Neural crest cell (in vitro differentiated cells): ENCODE measurements at regions not wholly inside any gene's neighbourhood (a gene's known extent, or its start where the extent isn't known, plus 50 kb on each side); places are given as distances from the start of the nearest gene placed in this dataset.
"Not testable (repeated sequence)": the region's sequence is repeated elsewhere in the genome, so short reads cannot be mapped to it uniquely, and the experiment has no call there.

Experiments used
- DNase-seq: peaks from one replicate; pipeline ENCODE4 v3.0.0; 2021; ENCODE audit warnings: low read depth, mixed read lengths, low spot score
- H3K27ac Mint-ChIP-seq: one replicate; pipeline ENCODE4 v1.8.0; 2021; ENCODE audit warnings: mild to moderate bottlenecking, mixed read lengths; ENCODE audit not compliant: unreplicated experiment
- H3K27me3 Mint-ChIP-seq: 2 replicates; pipeline ENCODE4 v1.8.0; 2021; ENCODE audit warnings: low read depth, mild to moderate bottlenecking, mixed read lengths
- H3K36me3 Mint-ChIP-seq: 2 replicates; pipeline ENCODE4 v1.8.0; 2021; ENCODE audit warnings: low read depth, mild to moderate bottlenecking, mixed read lengths
- H3K4me1 Mint-ChIP-seq: 2 replicates; pipeline ENCODE4 v1.8.0; 2021; ENCODE audit warnings: mixed read lengths
- H3K4me3 Mint-ChIP-seq: one replicate; pipeline ENCODE4 v1.8.0; 2021; ENCODE audit warnings: mild to moderate bottlenecking, mixed read lengths
- H3K9me3 Mint-ChIP-seq: 2 replicates; pipeline ENCODE4 v1.8.0; 2021; ENCODE audit warnings: mixed read lengths
- TF ChIP-seq, protein P1 (sequence below): fragments of 200-600 bp; sonication (generic); conservative IDR thresholded peaks from 2 replicates; pipeline ENCODE4 v1.5.0; 2021; ENCODE audit warnings: antibody characterized with exemption, mild to moderate bottlenecking

DNA sequence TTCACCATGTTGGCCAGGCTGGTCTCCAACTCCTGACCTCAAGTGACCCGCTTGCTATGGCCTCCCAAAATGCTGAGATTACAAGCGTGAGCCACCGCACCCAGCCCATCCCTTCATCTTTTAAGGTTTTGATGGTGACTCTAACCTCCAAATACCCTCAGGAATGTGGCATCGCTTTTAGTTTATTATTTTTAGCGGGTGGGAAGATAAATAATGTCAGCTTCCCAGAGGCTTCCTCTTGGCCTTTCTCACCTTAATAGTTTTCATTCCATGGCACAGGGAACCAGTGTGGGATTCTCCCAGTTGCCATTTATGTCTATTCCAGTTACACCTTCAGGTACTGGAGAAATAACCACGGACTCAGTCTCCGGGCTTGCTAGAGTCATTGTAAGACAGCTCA, 92.1 kb upstream of the LRRN2 start:
- Mint-ChIP-seq H3K4me3 (no peak overlapping the region), H3K27me3 (peaks cover 22% of the 10 kb centered on the region), H3K9me3 (no peaks in the 10 kb centered on the region), H3K4me1 (no peaks in the 10 kb centered on the region), H3K27ac (no peak overlapping the region), H3K36me3 (no peaks in the 10 kb centered on the region)
- TF ChIP-seq, protein P1, sequence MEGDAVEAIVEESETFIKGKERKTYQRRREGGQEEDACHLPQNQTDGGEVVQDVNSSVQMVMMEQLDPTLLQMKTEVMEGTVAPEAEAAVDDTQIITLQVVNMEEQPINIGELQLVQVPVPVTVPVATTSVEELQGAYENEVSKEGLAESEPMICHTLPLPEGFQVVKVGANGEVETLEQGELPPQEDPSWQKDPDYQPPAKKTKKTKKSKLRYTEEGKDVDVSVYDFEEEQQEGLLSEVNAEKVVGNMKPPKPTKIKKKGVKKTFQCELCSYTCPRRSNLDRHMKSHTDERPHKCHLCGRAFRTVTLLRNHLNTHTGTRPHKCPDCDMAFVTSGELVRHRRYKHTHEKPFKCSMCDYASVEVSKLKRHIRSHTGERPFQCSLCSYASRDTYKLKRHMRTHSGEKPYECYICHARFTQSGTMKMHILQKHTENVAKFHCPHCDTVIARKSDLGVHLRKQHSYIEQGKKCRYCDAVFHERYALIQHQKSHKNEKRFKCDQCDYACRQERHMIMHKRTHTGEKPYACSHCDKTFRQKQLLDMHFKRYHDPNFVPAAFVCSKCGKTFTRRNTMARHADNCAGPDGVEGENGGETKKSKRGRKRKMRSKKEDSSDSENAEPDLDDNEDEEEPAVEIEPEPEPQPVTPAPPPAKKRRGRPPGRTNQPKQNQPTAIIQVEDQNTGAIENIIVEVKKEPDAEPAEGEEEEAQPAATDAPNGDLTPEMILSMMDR, result no peak
- no peak for DNase-seq

DNA sequence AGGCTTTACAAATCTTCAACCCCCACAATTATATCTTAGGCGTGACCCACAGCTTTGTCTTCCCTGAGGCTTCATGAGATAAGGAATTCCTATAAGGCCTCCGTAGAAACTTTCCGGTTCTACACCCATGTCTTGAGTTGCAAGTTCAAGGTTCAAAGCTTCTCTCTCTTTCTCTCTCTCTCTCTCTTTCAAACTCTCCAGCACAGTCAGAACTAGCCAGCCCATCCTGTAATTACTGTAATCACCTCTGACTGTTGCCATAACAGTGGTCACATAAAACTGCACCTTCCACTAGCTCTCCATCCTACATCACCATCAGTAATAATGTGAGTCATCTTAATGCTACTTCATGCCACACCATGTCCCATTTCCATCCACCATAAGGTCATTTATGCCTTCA, 90.0 kb upstream of the NFASC start:
- Mint-ChIP-seq H3K4me3 (no peak overlapping the region), H3K4me1 (no peaks in the 10 kb centered on the region), H3K27me3 (peaks cover 27% of the 10 kb centered on the region), H3K9me3 (no peaks in the 10 kb centered on the region), H3K27ac (no peak overlapping the region), H3K36me3 (no peaks in the 10 kb centered on the region)
- DNase-seq, result no peak
- TF ChIP-seq, protein P1, result no peak

DNA sequence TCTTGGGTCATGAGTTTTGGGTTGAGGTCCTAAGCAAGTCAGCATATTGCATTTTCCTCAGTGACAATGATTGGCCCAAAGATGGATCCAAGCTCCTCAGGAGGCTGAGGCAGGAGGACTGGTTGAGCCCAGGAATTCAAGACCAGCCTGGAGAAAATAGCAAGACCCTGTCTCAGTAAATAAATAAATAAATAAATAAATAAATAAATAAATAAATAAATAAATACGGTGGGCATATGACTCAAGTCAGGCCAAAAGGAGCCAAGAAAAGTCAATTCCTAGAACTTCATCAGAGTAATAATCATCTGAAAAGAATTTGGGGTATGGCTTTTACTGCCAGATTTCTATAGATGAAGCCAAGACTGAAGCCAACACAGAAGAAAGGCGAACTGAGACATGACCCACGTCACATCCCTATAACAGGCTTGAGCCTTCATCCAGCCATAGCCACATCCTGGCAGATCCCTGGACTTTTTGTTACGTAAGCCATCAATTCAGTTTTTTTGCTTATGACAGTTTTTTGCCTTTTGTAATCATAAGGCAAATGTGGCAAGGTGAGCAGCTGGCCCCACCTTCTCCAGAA, 88.5 kb upstream of the NFASC start:
- H3K36me3 Mint-ChIP-seq, result no peaks in the 10 kb centered on the region
- no peak overlapping the region for H3K27ac Mint-ChIP-seq
- H3K27me3 Mint-ChIP-seq, result peaks cover 40% of the 10 kb centered on the region
- TF ChIP-seq, protein P1, result no peak
- DNase-seq, result no peak
- no peaks in the 10 kb centered on the region for H3K4me1 Mint-ChIP-seq
- H3K4me3 Mint-ChIP-seq, result no peak overlapping the region
- H3K9me3 Mint-ChIP-seq, result no peaks in the 10 kb centered on the region

DNA sequence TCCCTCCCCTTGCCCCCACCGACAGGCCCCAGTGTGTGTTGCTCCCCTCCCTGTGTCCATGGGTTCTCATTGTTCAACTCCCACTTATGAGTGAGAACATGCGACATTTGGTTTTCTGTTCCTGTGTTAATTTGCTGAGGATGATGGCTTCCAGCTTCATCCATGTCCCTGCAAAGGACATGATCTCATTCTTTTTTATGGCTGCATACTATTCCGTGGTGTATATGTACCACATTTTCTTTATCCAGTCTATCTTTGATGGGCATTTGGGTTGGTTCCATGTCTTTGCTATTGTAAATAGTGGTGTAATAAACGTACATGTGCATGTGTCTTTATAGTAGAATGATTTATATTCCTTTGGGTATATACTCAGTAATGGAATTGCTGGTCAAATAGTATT, 85.6 kb upstream of the NFASC start:
- H3K36me3 Mint-ChIP-seq, H3K27ac Mint-ChIP-seq, H3K9me3 Mint-ChIP-seq, DNase-seq, H3K4me1 Mint-ChIP-seq, H3K4me3 Mint-ChIP-seq: not testable (repeated sequence)
- peaks cover 62% of the 10 kb centered on the region for H3K27me3 Mint-ChIP-seq

DNA sequence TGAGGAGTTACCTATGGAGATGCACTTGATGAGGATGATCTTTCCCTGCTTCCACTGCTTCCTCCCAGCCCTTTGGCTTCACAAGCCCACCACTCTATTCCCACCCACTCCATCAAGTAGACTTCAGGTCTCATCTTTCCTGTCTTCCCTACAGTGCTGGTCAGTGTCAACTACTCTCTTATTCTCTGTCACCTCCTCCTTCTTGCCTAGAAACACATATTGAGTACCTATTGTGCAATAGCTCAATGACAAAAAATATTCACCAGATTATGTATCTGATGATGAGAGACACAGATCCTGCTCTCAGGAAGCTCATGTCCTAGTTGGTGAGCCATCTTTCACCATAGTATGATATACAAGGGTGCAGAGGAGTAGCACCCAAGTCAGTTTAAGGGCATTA, 82.2 kb upstream of the NFASC start:
- H3K4me1 Mint-ChIP-seq, result no peaks in the 10 kb centered on the region
- peaks cover 61% of the 10 kb centered on the region for H3K27me3 Mint-ChIP-seq
- H3K9me3 Mint-ChIP-seq, result no peaks in the 10 kb centered on the region
- TF ChIP-seq, protein P1, result no peak
- H3K27ac Mint-ChIP-seq, result no peak overlapping the region
- H3K36me3 Mint-ChIP-seq, result no peaks in the 10 kb centered on the region
- no peak for DNase-seq
- no peak overlapping the region for H3K4me3 Mint-ChIP-seq

- Mint-ChIP-seq H3K36me3 (no peaks in the 10 kb centered on the region), H3K27ac (no peak overlapping the region), H3K9me3 (no peaks in the 10 kb centered on the region), H3K27me3 (peaks cover 42% of the 10 kb centered on the region), H3K4me1 (no peaks in the 10 kb centered on the region), H3K4me3 (no peak overlapping the region)
- DNase-seq, result peak; percentile 85
- TF ChIP-seq, protein P1, result peak; percentile 87
These were observed 79.0 kb upstream of the NFASC start for GRCh38 chr1:204791453-204792353.
